GM18511 (cell line): ENCODE measurements at regions not wholly inside any gene's neighbourhood (a gene's known extent, or its start where the extent isn't known, plus 50 kb on each side); places are given as distances from the start of the nearest gene placed in this dataset.
"Not testable (repeated sequence)": the region's sequence is repeated elsewhere in the genome, so short reads cannot be mapped to it uniquely, and the experiment has no call there.

Experiments
- ATAC-seq: cut with Tn5 transposase; IDR thresholded peaks from one replicate; pipeline ENCODE4 v1.9.1; 2021; ENCODE audit warnings: mild to moderate bottlenecking, moderate library complexity; ENCODE audit not compliant: unreplicated experiment

GRCh38 chr3:158882445-158882844 is 80.6 kb downstream of the MFSD1 start:
- ATAC-seq: no peak

GRCh38 chr3:158896729-158897128 is 94.9 kb downstream of the MFSD1 start:
- ATAC-seq: no peak

GRCh38 chr3:158906749-158907148 is 104.9 kb downstream of the MFSD1 start:
- ATAC-seq: no peak

- ATAC-seq: no peak
Observed at GRCh38 chr3:158908187-158908734, 106.4 kb downstream of the MFSD1 start.

GRCh38 chr3:158909870-158910269 is 108.0 kb downstream of the MFSD1 start:
- no peak for ATAC-seq

- no peak for ATAC-seq
Observed at GRCh38 chr3:158911586-158911985, 109.7 kb downstream of the MFSD1 start.

GRCh38 chr3:158912188-158912587 is 110.3 kb downstream of the MFSD1 start:
- ATAC-seq: no peak

- no peak for ATAC-seq
Observed at GRCh38 chr3:158912621-158913020, 110.8 kb downstream of the MFSD1 start.

GRCh38 chr3:158916111-158916510 is 114.3 kb downstream of the MFSD1 start:
- no peak for ATAC-seq

- peak; percentile 86 for ATAC-seq
Observed at GRCh38 chr3:158918008-158918407, 116.2 kb downstream of the MFSD1 start.

GRCh38 chr3:158918451-158918850 is 116.6 kb downstream of the MFSD1 start:
- ATAC-seq: no peak

- ATAC-seq: no peak
Observed at GRCh38 chr3:158920371-158920770, 118.5 kb downstream of the MFSD1 start.

- no peak for ATAC-seq
Observed at GRCh38 chr3:158925021-158925420, 123.2 kb downstream of the MFSD1 start.

GRCh38 chr3:158925828-158926494 is 124.1 kb downstream of the MFSD1 start:
- ATAC-seq: no peak

- ATAC-seq: no peak
Observed at GRCh38 chr3:158935846-158936245, 134.0 kb downstream of the MFSD1 start.

GRCh38 chr3:158936530-158937113 is 134.8 kb downstream of the MFSD1 start:
- ATAC-seq: no peak

- ATAC-seq: no peak
Observed at GRCh38 chr3:158950178-158950901, 148.5 kb downstream of the MFSD1 start.

- no peak for ATAC-seq
Observed at GRCh38 chr3:158953131-158953530, 151.3 kb downstream of the MFSD1 start.

- no peak for ATAC-seq
Observed at GRCh38 chr3:158954420-158954819, 152.6 kb downstream of the MFSD1 start.

- ATAC-seq: not testable (repeated sequence)
Observed at GRCh38 chr3:158957777-158958176, 155.9 kb downstream of the MFSD1 start.

GRCh38 chr3:158958873-158959272 is 157.0 kb downstream of the MFSD1 start:
- no peak for ATAC-seq

- ATAC-seq: no peak
Observed at GRCh38 chr3:158961471-158961870, 159.6 kb downstream of the MFSD1 start.
